Kidney epithelial cell (primary cell): ENCODE measurements at regions not wholly inside any gene's neighbourhood (a gene's known extent, or its start where the extent isn't known, plus 50 kb on each side); places are given as distances from the start of the nearest gene placed in this dataset.
"Not testable (repeated sequence)": the region's sequence is repeated elsewhere in the genome, so short reads cannot be mapped to it uniquely, and the experiment has no call there.

Source experiments
- DNase-seq: peaks from one replicate; pipeline ENCODE4 v3.0.0-alpha.2; 2010; ENCODE audit warnings: low read depth
- H3K27me3 ChIP-seq: 2 replicates; pipeline ENCODE4 v1.6.0; 2011; ENCODE audit warnings: low read length; ENCODE audit not compliant: control insufficient read depth, insufficient read depth
- H3K36me3 ChIP-seq: 2 replicates; pipeline ENCODE4 v1.5.1; 2011; ENCODE audit warnings: low read length; ENCODE audit not compliant: control insufficient read depth, insufficient read depth
- H3K4me3 ChIP-seq: 2 replicates; pipeline ENCODE4 v1.5.1; 2011; ENCODE audit warnings: low read depth, mild to moderate bottlenecking, control low read depth, low read length
- TF ChIP-seq, protein P1 (sequence below): IDR thresholded peaks from 2 replicates; pipeline ENCODE4 v1.5.1; 2011; ENCODE audit warnings: mild to moderate bottlenecking, moderate library complexity, low read length, control low read depth, inconsistent platforms; ENCODE audit not compliant: insufficient read depth, poor library complexity, severe bottlenecking

DNA sequence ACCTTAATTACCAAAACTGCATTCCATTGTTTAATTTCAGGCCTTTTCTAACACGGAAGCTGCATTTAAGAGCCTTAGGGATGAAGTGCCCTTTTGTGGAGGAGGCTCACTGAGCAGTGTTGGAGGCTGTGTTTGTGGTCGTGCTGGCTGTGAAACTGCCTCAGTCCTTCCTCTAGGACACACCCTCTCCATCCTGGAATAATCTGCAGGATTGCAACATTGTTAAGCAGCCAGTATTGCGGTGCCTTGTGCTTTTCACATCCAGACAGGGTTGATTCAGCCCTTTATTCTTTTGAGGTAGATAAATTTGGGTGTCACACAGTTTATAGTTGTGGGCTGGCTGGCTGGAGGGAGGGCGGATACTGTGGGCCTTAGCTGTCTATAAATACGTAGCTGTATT, 141.6 kb downstream of the CDRT15L2 start:
- no peak overlapping the region for H3K4me3 ChIP-seq
- no peaks in the 10 kb centered on the region for H3K36me3 ChIP-seq
- no peaks in the 10 kb centered on the region for H3K27me3 ChIP-seq
- DNase-seq = no peak
- TF ChIP-seq, protein P1, sequence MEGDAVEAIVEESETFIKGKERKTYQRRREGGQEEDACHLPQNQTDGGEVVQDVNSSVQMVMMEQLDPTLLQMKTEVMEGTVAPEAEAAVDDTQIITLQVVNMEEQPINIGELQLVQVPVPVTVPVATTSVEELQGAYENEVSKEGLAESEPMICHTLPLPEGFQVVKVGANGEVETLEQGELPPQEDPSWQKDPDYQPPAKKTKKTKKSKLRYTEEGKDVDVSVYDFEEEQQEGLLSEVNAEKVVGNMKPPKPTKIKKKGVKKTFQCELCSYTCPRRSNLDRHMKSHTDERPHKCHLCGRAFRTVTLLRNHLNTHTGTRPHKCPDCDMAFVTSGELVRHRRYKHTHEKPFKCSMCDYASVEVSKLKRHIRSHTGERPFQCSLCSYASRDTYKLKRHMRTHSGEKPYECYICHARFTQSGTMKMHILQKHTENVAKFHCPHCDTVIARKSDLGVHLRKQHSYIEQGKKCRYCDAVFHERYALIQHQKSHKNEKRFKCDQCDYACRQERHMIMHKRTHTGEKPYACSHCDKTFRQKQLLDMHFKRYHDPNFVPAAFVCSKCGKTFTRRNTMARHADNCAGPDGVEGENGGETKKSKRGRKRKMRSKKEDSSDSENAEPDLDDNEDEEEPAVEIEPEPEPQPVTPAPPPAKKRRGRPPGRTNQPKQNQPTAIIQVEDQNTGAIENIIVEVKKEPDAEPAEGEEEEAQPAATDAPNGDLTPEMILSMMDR = no peak

DNA sequence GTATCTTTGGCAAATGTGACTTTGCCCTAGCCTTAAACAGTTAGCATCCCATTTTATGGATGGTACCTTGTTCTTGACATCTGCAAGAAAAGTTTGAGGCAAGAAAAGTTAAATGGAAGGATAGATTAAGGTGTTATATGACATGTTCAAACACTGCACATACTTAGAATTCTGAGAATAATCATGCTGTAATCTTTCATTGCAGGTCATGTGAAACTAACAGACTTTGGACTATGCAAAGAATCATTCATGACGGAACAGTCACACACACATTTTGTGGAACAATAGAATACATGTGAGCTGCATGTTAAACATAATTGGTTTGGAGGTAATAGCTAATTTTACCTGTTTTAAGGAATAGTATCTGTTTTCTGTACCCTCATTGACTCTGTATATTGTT, 144.9 kb downstream of the CDRT15L2 start:
- DNase-seq, H3K27me3 ChIP-seq, H3K36me3 ChIP-seq, H3K4me3 ChIP-seq: not testable (repeated sequence)

DNA sequence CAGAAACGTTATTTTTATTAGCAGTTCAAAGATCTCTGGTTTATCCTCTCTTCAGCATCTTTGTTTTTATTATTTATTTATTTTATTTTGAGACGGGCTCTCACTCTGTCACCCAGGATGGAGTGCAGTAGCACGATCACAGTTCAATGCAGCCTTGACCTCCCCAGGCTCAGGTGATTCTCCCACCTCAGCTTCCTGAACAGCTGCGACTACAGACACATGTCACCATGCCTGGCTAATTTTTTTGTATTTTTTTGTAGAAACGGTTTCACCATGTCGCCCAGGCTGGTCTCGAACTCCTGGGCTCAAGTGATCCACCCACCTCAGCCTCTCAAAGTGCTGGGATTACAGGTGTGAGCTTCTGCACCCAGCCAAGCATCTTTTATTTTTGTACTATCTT, 147.7 kb downstream of the CDRT15L2 start:
- H3K27me3 ChIP-seq, H3K36me3 ChIP-seq, DNase-seq, H3K4me3 ChIP-seq: not testable (repeated sequence)

DNA sequence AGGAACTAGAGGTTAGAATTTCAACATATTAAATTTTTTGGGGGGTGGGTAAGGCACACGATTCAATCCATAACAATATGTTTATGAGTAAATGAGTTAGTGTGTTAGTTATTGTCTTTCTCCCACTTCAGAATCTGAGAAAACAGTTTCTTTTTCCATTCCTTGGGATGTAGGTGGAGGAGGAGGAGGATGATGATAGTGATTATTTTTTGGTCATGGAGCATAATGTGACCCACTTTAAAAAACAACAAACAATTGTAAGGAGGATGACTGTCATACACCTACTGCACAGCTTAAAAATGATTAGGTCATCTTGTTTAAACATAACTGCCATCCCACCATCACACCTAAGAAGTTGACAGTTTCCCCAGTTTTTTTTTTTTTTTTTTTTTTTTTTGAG, 148.7 kb downstream of the CDRT15L2 start:
- DNase-seq = no peak
- no peaks in the 10 kb centered on the region for H3K36me3 ChIP-seq
- TF ChIP-seq, protein P1 = no peak
- H3K4me3 ChIP-seq = no peak overlapping the region
- no peaks in the 10 kb centered on the region for H3K27me3 ChIP-seq

DNA sequence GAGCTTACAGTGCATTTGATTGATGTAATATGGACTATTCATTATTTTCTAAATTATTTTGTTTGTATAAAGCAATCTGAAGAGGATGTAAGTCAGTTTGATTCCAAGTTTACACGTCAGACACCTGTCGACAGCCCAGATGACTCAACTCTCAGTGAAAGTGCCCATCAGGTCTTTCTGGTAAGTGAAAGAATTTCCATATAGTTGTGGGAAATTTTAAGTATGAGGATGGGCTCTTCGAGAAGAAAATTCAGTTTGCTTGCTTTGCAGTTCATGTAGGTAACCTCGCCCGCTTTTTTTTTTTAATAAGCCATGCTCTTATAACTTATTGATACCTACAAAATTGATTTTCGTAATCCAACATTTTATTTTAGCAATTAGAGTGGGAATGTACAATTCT, 151.6 kb downstream of the CDRT15L2 start:
- H3K4me3 ChIP-seq, H3K36me3 ChIP-seq, DNase-seq, H3K27me3 ChIP-seq: not testable (repeated sequence)

DNA sequence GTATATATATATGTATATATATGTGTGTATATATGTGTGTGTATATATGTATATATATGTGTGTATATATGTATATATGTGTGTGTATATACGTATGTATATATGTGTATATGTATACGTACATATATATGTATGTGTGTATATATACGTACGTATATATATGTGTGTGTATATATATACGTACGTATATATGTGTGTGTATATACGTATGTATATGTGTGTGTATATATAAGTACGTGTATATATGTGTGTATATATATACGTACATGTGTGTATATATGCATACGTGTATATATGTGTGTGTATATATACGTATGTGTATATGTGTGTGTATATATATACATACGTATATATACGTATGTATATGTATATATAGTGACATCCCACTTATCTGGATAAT, 154.4 kb downstream of the CDRT15L2 start:
- TF ChIP-seq, protein P1 = no peak
- DNase-seq = no peak
- Histone ChIP-seq H3K27me3 (no peaks in the 10 kb centered on the region), H3K36me3 (no peaks in the 10 kb centered on the region), H3K4me3 (no peak overlapping the region)

DNA sequence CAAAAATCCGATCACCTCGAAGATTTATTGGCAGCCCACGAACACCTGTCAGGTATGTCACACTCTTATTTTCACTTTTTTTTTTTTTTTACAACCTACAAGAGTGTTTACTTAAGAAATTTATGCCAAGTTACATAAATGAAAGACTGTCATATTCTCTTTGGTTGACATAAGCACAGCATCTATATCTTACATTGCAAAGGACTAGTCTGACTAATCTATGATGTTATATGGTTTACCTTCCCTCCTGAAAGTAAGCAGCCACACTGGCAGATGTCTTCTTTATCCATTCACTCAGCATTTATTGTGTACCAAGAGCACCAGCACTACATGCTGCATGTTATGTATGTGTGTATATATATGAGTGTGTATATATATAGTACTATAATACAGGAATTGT, 156.3 kb downstream of the CDRT15L2 start:
- TF ChIP-seq, protein P1 = no peak
- Histone ChIP-seq H3K4me3 (no peak overlapping the region), H3K36me3 (no peaks in the 10 kb centered on the region), H3K27me3 (no peaks in the 10 kb centered on the region)
- no peak for DNase-seq

DNA sequence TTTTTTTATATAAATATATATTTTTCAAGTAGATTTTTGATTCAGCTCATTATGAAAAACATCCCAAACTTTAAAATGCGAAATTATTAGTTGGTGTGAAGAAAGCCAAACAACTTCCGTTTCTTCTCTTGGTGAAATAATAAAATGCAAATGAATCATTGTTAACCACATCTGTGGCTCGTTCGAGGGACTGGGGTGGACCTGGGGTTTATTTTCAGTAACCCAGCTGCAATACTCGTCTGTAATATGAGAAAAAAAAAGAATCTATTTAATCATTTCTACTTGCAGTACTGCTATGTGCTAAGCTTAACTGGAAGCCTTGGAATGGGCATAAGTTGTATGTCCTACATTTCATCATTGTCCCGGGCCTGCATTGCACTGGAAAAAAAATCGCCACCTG, 158.1 kb downstream of the CDRT15L2 start:
- not testable (repeated sequence) for DNase-seq, H3K27me3 ChIP-seq, H3K4me3 ChIP-seq, H3K36me3 ChIP-seq
